ENCODE measurements at regions not wholly inside any gene's neighbourhood (a gene's known extent, or its start where the extent isn't known, plus 50 kb on each side); places are given as distances from the start of the nearest gene placed in this dataset.
"Not testable (repeated sequence)": the region's sequence is repeated elsewhere in the genome, so short reads cannot be mapped to it uniquely, and the experiment has no call there.

DNA sequence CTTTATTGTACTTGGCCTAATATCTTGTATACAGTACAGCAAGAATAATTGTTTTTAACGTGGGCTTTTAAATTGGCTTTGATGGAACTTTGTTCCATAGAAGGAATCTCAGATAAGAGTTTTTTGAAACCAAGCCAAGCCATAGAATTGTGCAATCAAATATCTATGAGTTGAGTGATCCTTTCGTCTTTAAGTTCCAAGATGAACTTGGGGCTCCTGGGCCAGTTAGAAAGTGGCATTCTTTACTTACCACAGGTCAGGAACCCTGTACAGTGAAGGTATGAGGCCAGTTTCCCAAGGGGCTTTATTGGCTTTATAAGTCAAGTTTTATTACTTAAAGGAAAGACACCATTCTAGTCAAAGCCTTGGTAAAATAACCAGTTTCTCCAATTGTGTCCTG is 2104.2 kb downstream of the PCDH7 start:
- no peak for DNase-seq

DNA sequence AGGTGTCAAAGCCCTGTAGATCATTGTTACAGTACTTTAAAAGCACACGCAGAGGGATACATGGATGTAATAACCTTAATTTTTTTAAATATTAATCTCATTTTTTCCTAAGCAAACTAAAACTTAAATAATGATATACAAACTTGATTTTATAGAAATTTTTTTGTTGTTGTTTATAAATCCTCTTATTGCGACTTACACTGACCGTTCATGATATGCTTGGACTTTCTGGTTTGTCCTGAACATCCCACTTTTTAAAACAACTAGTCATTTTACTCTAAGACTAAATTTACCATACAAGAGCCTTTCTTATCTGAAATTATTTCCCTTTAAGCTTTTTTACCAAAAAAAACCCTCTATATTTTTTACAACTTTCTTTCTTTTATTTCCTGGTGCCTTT is 2106.0 kb downstream of the PCDH7 start:
- DNase-seq: no peak

DNA sequence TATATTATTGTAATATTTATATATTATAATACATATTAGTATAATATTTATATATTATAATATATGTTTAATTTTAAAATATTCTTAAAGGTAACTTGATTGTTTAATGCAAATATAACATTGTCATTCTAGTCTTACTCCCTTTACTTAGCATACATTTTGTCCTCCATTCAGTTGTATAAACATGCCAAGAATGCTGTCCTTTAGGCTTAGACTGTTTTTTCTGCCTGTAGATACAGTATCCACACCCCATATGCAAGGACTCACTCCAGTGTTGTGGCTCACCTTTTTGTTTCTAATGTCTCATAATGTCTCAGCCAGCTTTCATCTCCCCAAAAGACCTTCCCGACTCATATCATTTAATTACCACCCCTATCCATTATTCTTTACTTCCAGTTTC is 2110.0 kb downstream of the PCDH7 start:
- DNase-seq: no peak

DNA sequence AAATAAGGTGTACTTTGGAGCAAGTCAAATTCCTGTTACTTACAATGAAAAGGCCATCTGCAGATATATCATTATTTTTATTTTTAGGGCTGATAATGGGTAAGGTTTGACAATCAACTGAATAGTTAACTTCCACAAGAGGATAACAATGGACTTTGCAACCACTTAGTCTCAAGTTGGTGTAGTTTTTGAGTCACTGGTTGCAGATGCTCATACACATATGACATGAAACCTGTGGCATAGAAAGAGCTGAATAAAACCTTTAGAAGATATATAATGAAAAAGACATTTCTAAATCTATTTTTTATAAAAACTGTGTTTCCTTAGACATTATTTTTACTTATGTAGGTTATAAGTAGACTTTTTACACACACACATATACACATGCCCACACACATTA is 2110.9 kb downstream of the PCDH7 start:
- DNase-seq: no peak

DNA sequence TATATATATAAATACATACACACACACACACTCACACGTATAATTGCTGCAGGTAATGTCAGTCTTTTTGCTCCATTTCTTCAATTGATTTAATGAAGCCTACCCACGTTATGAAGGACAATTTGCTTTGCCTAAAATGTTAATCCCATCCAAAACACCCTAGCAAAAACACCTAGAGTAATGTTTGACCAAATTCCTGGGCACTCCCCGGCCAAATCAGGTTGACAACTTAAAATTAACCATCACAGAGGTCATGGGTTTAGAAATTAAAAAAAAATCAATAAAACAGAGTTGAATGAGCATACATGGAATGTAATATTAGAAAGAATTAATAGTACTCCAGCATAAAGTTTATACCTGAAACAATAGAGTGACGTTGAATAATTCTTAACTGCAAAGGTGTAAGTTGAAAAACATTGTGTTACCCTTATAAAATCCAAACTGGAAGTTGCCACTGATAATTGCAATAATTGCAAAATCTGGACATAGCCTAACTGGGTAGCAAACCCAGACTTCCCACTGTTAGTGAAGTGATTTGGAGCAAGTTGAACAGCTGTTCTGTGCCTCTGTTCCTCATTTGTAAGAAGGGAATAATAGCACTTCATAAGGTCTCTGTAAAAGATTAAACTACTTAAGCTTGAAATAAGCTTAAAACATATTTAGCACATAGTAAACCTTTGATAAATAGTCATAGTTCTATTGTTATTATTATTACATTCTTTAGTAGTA is 2120.5 kb downstream of the PCDH7 start:
- no peak for DNase-seq

DNA sequence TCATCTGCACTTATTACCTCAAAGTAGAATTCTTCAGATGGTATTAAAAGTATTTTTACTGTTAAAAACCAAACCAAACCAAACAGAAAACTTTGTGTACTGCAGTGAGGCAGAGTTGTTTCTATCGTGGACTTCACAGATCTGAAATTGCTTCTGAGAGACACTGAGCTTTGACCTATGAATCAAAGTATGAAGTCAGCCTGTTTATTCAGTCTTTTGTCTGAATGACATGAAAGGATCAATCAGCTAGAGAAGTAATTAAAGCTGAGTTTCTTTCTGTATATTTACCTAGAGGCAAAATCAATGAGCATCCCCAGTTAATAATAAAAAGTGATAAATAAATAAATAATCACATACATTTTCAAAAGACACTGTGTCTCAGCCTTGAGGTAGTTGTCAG is 2121.0 kb downstream of the PCDH7 start:
- no peak for DNase-seq

DNA sequence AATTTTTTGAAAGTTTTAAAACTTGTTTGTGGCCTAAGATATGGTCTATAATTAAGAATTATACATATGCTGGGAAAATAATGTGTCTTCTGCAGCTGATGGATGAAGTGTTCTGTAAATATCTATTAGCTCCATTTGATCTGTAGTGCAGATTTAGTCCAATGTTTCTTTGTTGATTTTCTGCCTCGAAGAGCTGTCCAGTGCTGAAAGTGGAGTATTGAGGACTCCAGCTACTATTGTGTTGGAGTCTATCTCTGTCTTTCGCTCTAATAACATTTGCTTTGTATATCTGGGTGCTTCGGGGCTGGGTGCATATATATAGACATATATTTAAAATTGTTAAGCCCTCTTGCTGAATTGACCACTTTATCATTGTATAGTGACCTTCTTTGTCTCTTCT is 2127.3 kb downstream of the PCDH7 start:
- no peak for DNase-seq

DNA sequence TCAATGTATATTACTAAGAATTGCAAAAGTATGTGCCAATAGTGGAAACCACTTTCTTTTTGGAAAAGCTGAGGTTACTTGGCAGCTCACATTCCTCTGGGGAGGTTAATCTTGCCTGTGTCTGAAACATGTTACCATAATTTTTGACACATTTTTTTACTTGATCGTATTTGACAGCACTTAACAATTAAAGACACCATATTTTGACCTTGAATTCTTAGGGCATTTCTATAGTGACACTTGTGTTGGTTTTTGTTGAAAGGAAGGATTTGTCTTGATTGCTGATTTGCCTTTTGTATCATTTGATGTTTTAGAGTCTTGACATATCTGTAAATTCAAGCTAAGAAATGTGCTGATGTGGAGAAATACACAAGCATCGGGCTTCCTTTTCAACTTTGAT is 2135.5 kb downstream of the PCDH7 start:
- DNase-seq: no peak

DNA sequence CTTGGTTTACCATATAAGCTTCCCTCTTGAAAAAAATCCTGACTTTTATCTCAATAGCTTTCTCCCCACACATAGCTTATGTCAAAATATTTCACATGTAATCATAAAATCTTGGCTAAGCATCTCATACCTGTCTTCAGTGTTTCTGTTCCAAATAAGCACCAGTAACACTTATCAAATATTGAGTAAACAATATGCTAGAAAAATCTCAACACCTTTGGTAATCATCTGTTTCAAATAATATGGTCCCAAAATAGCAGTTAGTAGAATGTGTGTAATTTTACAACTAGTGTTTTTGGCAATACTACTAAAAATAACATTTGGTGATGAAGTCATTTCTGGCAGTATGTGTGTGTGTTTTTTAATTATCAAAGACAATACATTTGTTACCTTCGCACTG is 2138.2 kb downstream of the PCDH7 start:
- no peak for DNase-seq

DNA sequence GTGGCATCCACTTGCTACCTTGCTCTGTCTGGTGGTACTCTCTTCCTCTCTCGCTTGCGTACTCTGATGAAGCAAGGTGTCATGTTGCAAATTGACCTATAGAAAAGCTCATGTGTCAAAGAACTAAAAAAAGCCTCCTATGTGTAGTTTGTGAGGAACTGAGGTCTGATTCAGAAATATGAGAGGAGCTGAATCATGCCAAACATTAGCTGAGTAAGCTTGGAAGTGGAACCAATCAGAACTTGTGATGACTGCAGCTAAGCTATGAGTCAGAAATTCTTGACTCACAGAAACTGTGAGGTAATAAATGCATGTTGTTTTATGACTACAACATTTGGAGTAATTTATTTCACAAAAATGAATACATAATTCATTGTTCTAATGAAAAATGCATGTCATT is 2138.8 kb downstream of the PCDH7 start:
- no peak for DNase-seq

DNA sequence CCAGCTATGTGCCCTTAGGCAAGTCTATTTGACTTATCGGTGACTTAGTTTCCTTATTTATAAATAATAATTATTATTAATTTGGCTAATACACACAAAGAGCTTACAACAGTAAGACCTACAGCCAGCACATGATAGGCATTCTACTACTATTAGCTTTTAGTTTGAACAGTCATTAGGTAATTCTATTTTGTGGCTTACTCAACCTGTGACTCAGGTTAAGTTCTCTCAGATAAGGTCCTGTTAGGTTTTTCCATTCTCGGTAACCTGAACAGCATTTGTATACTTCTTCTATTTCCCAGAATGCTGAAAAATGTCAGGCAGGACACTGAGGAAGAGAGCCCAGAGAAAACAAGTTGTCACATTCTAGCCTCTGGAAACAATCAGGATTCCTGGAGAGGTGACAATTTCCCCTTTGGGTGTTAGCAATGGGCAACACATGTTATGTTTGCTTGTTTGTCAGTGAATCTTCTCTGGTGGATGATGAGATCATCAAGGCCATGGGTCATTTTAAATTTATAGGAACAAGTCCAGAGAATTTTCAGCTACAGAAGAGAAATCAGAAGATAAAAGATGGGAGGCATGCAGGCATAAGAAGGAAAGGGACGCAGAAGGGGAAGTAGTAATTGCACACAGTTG is 2144.7 kb downstream of the PCDH7 start:
- DNase-seq: no peak

DNA sequence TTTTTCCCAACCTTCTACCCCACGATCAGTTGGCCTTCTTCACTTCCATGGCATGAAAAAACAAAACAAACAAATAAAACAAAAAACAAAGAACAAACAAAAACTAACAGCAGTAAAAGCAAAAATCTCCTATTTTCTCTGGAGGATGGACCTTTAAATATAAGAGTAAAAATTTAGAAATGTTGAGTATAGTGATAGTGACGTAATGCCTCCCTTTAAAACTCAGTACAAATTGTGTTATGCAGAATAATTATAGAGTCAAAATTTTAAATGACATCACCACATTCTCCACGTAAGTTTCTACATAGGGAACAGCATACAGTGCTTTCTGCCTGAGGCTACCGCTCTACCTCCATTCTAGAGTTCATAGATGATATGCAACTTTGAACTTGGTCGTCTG is 2156.4 kb downstream of the PCDH7 start:
- no peak for DNase-seq

DNA sequence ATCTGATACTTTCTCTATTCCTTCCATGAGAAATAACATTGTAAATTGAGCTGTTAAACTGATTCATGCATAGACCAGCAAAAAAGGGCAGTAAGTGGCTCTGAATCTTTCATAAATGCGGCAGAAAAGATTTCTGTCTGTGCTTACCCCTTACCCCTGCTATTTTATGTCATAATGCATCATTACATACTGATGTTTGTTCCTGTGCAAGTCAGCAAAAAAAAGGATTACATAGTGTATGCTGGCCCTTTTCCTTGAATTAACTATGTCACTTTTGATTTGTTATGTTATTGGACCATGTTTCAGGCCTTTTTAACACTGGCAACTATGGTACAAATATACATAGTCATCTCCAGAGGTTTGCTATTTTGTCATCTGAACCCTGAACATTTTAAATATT is 2159.7 kb downstream of the PCDH7 start:
- no peak for DNase-seq

DNA sequence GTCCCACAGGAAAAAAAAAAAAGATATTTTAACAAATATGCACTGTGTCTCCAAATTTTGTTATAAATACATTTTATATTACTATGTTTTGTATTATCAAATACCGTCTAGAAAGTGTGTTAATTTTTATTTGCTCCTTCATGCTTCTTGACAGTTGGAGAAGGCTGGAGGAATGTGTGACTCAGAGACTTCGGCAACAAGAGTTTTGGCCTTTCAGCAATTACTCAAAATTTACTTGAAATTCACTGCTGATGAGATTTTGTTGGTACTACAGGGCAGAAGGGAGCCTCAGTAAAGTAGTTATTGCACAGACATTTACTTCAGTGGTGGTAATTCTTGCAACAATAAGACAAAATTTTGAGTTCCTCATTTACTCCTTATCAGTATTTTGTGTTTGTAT is 2164.0 kb downstream of the PCDH7 start:
- DNase-seq: no peak

DNA sequence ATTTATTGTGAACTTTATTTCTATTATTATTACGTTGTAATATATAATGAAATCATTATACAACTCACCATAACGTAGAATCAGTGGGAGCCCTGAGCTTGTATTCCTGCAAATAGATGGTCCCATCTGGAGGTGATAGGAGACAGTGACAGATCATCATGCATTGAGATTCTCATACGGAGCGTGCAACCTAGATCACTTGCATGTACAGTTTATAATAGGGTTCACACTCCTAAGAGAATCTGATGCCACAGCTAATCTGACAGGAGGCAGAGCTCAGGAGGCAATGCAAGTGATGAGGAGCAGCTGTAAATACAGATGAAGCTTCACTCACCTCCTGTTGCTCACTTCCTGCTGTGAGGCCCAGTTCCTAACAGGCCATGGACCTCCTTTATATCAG is 2170.2 kb downstream of the PCDH7 start:
- no peak for DNase-seq

DNA sequence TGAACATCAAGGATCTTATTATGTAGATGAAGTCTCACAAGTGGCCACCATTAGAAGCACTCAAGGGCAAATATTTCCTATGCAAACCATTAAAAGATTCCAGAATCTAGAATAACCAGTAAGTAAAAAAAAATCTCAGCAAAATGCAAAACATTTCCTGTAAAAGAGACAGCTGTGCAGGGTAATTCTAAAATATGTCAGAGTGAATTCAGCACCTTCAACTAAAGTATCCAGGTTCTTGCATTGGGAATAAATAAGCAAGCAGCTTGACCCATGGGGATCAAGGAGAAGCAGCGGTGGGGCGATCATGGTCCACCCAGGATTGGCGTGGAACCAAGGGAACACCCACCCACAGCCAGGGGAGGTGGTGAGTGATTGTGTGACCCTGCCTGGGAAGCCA is 2188.9 kb downstream of the PCDH7 start:
- no peak for DNase-seq

DNA sequence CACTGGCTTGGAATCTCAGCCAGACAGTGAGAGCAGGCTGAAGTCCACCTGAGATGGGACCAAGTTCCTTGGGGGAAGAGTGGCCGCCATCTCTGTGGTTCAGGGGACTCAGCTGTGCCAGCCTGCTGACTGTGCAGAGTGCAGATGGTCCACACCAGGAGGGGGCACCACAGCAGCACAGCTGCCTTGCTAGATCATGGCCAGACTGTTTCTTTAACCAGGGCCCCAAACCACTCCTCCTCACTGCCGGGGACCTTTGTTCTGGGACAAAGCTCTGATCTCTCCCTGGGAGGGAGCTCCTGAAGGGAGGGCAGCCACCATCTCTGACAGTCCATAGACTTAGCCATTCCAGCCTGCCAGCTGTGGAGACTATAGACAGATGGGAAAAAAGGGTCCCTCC is 2189.6 kb downstream of the PCDH7 start:
- DNase-seq: no peak

DNA sequence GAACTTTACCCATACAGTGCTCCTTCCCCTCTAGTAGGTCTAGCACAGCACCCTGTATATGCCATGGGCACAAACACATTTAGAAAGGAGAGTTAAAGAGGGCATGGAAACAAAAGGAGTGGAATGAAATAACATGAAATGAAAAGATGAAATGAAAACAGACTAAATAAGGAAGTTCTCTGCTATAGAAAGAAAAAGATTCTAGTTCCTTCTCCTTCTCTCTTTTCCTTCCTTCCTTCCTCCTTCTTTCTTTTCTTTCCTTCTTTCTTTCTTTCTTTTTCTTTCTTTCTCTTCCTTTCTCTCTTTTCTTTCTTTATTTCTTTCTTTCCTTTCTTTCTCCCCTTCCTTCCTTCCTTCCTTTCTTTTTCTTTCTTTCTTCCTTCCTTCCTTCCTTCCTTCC is 2197.4 kb downstream of the PCDH7 start:
- DNase-seq: no peak

DNA sequence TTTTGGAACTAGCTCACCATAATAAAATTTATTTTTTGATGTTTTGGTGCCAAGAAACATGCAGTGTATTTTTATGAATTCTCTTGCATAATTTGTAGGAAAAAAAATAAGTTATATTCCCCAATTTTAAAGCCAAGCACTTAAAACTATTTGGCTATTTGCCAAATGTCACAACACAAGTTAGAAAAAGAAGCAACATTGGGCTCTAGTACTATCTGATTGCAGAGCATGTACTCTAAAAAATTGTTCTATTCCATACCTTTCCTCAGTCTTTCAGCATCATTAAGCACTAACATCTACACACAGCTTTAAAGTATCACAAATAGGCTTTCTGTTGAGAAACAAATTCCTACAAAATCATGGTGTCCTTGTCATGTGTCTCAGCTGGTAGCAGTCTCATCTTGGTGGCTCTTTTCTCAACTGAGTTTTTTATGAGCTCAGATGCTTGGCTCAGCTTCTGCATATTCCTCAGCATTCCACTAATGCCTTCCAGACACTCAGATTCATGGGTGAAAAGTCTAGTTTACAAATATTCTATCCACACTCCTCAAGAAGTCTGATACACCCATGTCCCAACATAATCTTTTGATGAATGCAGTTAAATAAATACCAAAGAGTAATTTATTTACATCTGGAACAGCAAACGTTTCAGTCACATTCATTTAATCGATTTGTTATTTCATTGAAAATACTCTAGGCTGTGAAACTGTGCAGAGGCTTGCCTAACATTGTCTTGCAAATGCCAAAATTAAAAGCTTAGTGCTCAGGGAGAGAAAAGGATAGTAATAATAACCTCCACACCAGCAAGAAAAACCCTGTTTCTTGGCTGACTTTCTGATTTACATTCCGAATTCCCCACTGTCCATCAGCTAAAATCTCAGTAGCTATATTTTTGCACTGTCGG is 2209.9 kb downstream of the PCDH7 start:
- no peak for DNase-seq

DNA sequence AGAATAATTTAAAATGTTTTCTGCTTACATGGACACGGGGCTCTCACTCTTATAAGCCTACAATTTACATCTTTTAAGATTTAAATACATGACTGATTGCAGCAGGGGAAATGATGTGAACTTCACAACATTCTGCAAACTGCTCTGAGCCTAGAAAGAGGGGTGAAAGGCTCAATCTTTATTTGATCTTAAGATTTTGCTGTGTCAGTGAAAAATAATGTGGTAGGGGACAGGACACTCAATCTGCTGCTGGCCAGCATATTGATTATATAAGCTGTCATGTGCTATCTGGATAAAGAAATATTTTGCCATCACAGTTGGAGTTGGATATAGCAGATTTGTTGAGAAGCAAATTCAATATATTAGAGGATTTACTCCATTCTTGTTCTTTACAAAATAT is 2210.5 kb downstream of the PCDH7 start:
- DNase-seq: no peak

DNA sequence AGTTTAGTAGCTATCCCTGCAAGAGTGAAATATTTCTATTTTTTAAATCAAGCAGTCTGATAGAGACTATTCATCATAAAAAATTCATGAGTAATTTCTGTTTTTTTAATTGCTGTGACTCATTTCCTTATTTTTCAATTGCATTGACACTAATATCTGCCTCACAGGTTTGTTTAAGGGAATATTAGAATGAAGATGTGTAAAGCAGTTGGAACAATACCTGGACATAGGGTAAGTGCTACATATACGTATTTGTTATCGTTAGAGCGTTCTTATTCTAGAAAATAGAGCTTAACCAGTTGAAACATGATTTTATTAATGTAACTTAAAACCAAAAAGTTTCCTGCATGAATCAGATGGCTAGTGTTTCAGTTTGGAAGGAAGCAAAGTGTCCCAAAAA is 2211.3 kb downstream of the PCDH7 start:
- no peak for DNase-seq

DNA sequence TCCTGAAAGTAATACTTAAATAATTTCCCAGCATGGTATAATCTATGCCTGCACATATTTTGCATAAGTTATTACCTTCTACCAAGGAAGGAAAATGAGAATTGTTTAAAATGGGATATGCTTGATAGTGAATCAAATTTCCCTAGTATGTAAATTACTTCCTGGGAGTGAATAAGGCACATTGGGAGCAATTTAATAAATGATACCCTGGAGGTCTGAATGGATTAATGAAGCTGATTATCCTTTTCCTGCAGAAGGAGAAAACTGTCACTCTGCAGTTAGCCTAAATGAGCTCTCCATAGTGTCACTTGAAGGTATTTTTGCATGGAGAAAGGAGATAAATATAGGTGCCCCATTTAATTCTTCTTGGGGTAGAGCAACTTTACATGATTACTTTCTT is 2212.0 kb downstream of the PCDH7 start:
- no peak for DNase-seq

DNA sequence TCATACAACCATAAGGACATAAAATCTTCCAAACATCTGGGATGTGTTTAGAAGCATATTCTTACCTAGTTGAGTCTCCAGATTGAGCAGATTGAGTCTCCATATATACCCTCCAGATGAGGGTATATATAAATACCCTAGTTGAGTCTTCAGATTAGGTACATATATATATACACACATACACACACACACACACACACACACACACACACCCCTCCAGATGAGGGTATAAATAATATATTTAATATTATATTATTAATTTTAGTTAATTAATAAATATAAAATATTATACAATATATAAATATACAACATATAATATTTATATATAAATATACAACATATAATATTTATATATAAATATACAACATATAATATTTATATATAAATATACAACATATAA is 2219.1 kb downstream of the PCDH7 start:
- DNase-seq: not testable (repeated sequence)

DNA sequence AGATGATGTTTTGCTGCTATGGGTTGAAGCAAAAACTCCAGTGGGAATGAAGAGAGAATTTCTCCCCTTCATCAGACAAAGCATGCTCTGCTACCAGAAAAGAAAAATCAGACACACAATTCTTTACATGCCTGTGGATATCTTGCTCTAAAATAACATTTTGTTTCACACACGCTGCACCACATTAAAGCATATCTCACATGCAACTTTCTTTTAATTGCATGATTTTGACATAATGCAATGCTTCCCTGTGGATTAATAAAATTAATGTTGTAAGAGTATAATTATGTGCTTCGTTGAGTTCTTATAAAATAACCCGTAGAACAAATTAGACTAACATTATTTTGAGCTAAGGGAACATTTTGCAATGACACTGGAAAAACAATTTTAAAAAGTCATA is 2230.7 kb downstream of the PCDH7 start:
- DNase-seq: no peak

Measured in activated CD4-positive, CD25-positive, alpha-beta regulatory T cell (primary cell).